ENCODE measurements at regions not wholly inside any gene's neighbourhood (a gene's known extent, or its start where the extent isn't known, plus 50 kb on each side); places are given as distances from the start of the nearest gene placed in this dataset.

- Histone ChIP-seq H3K4me3 (ENCODE audit: extremely low read depth, insufficient read depth, low read length, poor library complexity, severe bottlenecking) (no peak overlapping the region), H3K36me3 (ENCODE audit: control insufficient read depth, insufficient read depth, low read length) (no peaks in the 10 kb centered on the region), H3K9me3 (ENCODE audit: control insufficient read depth, low read length) (no peaks in the 10 kb centered on the region), H3K4me1 (ENCODE audit: control insufficient read depth, insufficient read depth, low read length, poor library complexity, severe bottlenecking) (no peaks in the 10 kb centered on the region), H3K27ac (ENCODE audit: low read depth, low read length, severe bottlenecking) (no peak overlapping the region)
- 79 to 92% methylated on average over 3 of the region's 3 CpGs for WGBS, 2 experiments (ENCODE audit: insufficient coverage in 2 of 2)
Measured at GRCh38 chr21:14699433-14700407, 153.6 kb upstream of the SAMSN1 start.

- Histone ChIP-seq H3K27ac (ENCODE audit: low read depth, low read length, severe bottlenecking) (no peak overlapping the region), H3K4me1 (ENCODE audit: control insufficient read depth, insufficient read depth, low read length, poor library complexity, severe bottlenecking) (no peaks in the 10 kb centered on the region), H3K9me3 (ENCODE audit: control insufficient read depth, low read length) (no peaks in the 10 kb centered on the region), H3K36me3 (ENCODE audit: control insufficient read depth, insufficient read depth, low read length) (no peaks in the 10 kb centered on the region), H3K4me3 (ENCODE audit: extremely low read depth, insufficient read depth, low read length, poor library complexity, severe bottlenecking) (no peak overlapping the region)
- WGBS, 2 experiments (ENCODE audit: insufficient coverage in 2 of 2) = no CpG with 5 or more reads among the region's 1 CpG
Measured at GRCh38 chr21:14697769-14698168, 151.7 kb upstream of the SAMSN1 start.

GRCh38 chr21:14694817-14695216, 148.7 kb upstream of the SAMSN1 start:
- Histone ChIP-seq H3K27ac (ENCODE audit: low read depth, low read length, severe bottlenecking) (no peak overlapping the region), H3K4me3 (ENCODE audit: extremely low read depth, insufficient read depth, low read length, poor library complexity, severe bottlenecking) (no peak overlapping the region), H3K9me3 (ENCODE audit: control insufficient read depth, low read length) (no peaks in the 10 kb centered on the region), H3K36me3 (ENCODE audit: control insufficient read depth, insufficient read depth, low read length) (no peaks in the 10 kb centered on the region), H3K4me1 (ENCODE audit: control insufficient read depth, insufficient read depth, low read length, poor library complexity, severe bottlenecking) (no peaks in the 10 kb centered on the region)
- WGBS, 2 experiments (ENCODE audit: insufficient coverage in 2 of 2) = 83% methylated on average over 1 of the region's 1 CpG; no CpG with 5 or more reads in 1 of the 2 experiments

GRCh38 chr21:14693997-14694396, 147.9 kb upstream of the SAMSN1 start:
- Histone ChIP-seq H3K4me1 (ENCODE audit: control insufficient read depth, insufficient read depth, low read length, poor library complexity, severe bottlenecking) (no peaks in the 10 kb centered on the region), H3K4me3 (ENCODE audit: extremely low read depth, insufficient read depth, low read length, poor library complexity, severe bottlenecking) (no peak overlapping the region)

GRCh38 chr21:14691914-14692313, 145.8 kb upstream of the SAMSN1 start:
- Histone ChIP-seq H3K9me3 (ENCODE audit: control insufficient read depth, low read length) (no peaks in the 10 kb centered on the region), H3K36me3 (ENCODE audit: control insufficient read depth, insufficient read depth, low read length) (no peaks in the 10 kb centered on the region), H3K27ac (ENCODE audit: low read depth, low read length, severe bottlenecking) (no peak overlapping the region), H3K4me3 (ENCODE audit: extremely low read depth, insufficient read depth, low read length, poor library complexity, severe bottlenecking) (no peak overlapping the region), H3K4me1 (ENCODE audit: control insufficient read depth, insufficient read depth, low read length, poor library complexity, severe bottlenecking) (no peaks in the 10 kb centered on the region)
- 81 to 95% methylated on average over 5 of the region's 5 CpGs for WGBS, 2 experiments (ENCODE audit: insufficient coverage in 2 of 2)

More at GRCh38 chr21:14693997-14694396, 147.9 kb upstream of the SAMSN1 start:
- no peak overlapping the region for H3K27ac ChIP-seq (ENCODE audit: low read depth, low read length, severe bottlenecking)
- H3K36me3 ChIP-seq (ENCODE audit: control insufficient read depth, insufficient read depth, low read length) = no peaks in the 10 kb centered on the region
- no peaks in the 10 kb centered on the region for H3K9me3 ChIP-seq (ENCODE audit: control insufficient read depth, low read length)
- WGBS, 2 experiments (ENCODE audit: insufficient coverage in 2 of 2) = 80 to 95% methylated on average over 1 to 2 of the region's 3 CpGs

- Histone ChIP-seq H3K36me3 (ENCODE audit: control insufficient read depth, insufficient read depth, low read length) (no peaks in the 10 kb centered on the region), H3K4me1 (ENCODE audit: control insufficient read depth, insufficient read depth, low read length, poor library complexity, severe bottlenecking) (no peaks in the 10 kb centered on the region), H3K9me3 (ENCODE audit: control insufficient read depth, low read length) (no peaks in the 10 kb centered on the region), H3K4me3 (ENCODE audit: extremely low read depth, insufficient read depth, low read length, poor library complexity, severe bottlenecking) (no peak overlapping the region), H3K27ac (ENCODE audit: low read depth, low read length, severe bottlenecking) (no peak overlapping the region)
- WGBS, 2 experiments (ENCODE audit: insufficient coverage in 2 of 2) = 84 to 92% methylated on average over 2 of the region's 2 CpGs
Measured at GRCh38 chr21:14690886-14691285, 144.8 kb upstream of the SAMSN1 start.

- WGBS, 2 experiments (ENCODE audit: insufficient coverage in 2 of 2) = 100% methylated on average over 1 of the region's 3 CpGs
- Histone ChIP-seq H3K4me3 (ENCODE audit: extremely low read depth, insufficient read depth, low read length, poor library complexity, severe bottlenecking) (no peak overlapping the region), H3K36me3 (ENCODE audit: control insufficient read depth, insufficient read depth, low read length) (no peaks in the 10 kb centered on the region), H3K4me1 (ENCODE audit: control insufficient read depth, insufficient read depth, low read length, poor library complexity, severe bottlenecking) (no peaks in the 10 kb centered on the region), H3K9me3 (ENCODE audit: control insufficient read depth, low read length) (no peaks in the 10 kb centered on the region), H3K27ac (ENCODE audit: low read depth, low read length, severe bottlenecking) (no peak overlapping the region)
Measured at GRCh38 chr21:14688936-14689335, 142.8 kb upstream of the SAMSN1 start.

GRCh38 chr21:14688412-14688811, 142.3 kb upstream of the SAMSN1 start:
- Histone ChIP-seq H3K4me3 (ENCODE audit: extremely low read depth, insufficient read depth, low read length, poor library complexity, severe bottlenecking) (no peak overlapping the region), H3K4me1 (ENCODE audit: control insufficient read depth, insufficient read depth, low read length, poor library complexity, severe bottlenecking) (no peaks in the 10 kb centered on the region), H3K9me3 (ENCODE audit: control insufficient read depth, low read length) (no peaks in the 10 kb centered on the region), H3K27ac (ENCODE audit: low read depth, low read length, severe bottlenecking) (no peak overlapping the region), H3K36me3 (ENCODE audit: control insufficient read depth, insufficient read depth, low read length) (no peaks in the 10 kb centered on the region)
- WGBS, 2 experiments (ENCODE audit: insufficient coverage in 2 of 2) = 96% methylated on average over 3 of the region's 3 CpGs; no CpG with 5 or more reads in 1 of the 2 experiments

- Histone ChIP-seq H3K27ac (ENCODE audit: low read depth, low read length, severe bottlenecking) (no peak overlapping the region), H3K9me3 (ENCODE audit: control insufficient read depth, low read length) (no peaks in the 10 kb centered on the region), H3K4me3 (ENCODE audit: extremely low read depth, insufficient read depth, low read length, poor library complexity, severe bottlenecking) (no peak overlapping the region), H3K36me3 (ENCODE audit: control insufficient read depth, insufficient read depth, low read length) (no peaks in the 10 kb centered on the region), H3K4me1 (ENCODE audit: control insufficient read depth, insufficient read depth, low read length, poor library complexity, severe bottlenecking) (no peaks in the 10 kb centered on the region)
Measured at GRCh38 chr21:14687268-14687625, 141.1 kb upstream of the SAMSN1 start.

GRCh38 chr21:14686466-14687267, 140.6 kb upstream of the SAMSN1 start:
- Histone ChIP-seq H3K27ac (ENCODE audit: low read depth, low read length, severe bottlenecking) (no peak overlapping the region), H3K36me3 (ENCODE audit: control insufficient read depth, insufficient read depth, low read length) (no peaks in the 10 kb centered on the region), H3K9me3 (ENCODE audit: control insufficient read depth, low read length) (no peaks in the 10 kb centered on the region), H3K4me1 (ENCODE audit: control insufficient read depth, insufficient read depth, low read length, poor library complexity, severe bottlenecking) (no peaks in the 10 kb centered on the region), H3K4me3 (ENCODE audit: extremely low read depth, insufficient read depth, low read length, poor library complexity, severe bottlenecking) (no peak overlapping the region)
- WGBS, 2 experiments (ENCODE audit: insufficient coverage in 2 of 2) = 100% methylated on average over 3 of the region's 8 CpGs; no CpG with 5 or more reads in 1 of the 2 experiments

Measured in mesodermal cell (in vitro differentiated cells).